Erythroblast (primary cell): ENCODE measurements at regions not wholly inside any gene's neighbourhood (a gene's known extent, or its start where the extent isn't known, plus 50 kb on each side); places are given as distances from the start of the nearest gene placed in this dataset.

Experiments used
- GATA1 ChIP-seq: IDR thresholded peaks from 2 replicates; pipeline ENCODE4 v1.6.1; 2011; ENCODE audit warnings: low read depth, mild to moderate bottlenecking, control low read depth, low read length, moderate library complexity
- POLR2A ChIP-seq: IDR thresholded peaks from 2 replicates; pipeline ENCODE4 v1.6.1; 2011; ENCODE audit warnings: mild to moderate bottlenecking, low read length

GRCh38 chr10:33861016-33861704 is 526.7 kb upstream of the NRP1 start:
- TF ChIP-seq POLR2A (no peak), GATA1 (no peak)
